ENCODE measurements at regions not wholly inside any gene's neighbourhood (a gene's known extent, or its start where the extent isn't known, plus 50 kb on each side); places are given as distances from the start of the nearest gene placed in this dataset.

DNA sequence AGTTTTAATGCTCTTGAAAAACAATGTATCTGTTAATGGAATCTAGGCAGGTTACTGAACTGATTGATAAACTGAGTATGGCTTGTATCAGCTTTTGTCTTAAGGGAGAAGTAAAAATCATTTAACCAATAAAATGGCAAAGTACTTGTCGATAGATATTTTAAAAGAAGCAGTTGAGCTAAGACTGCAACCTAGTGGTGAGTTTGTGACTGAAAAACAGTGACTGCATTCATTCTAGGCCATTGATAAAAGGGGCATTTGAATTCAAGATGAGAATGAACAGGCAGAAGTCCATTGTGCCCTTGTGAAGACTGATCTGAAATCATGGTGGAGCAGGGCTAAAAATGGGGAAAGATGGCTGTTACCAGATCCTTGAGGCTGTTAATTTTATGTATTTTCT, 59.4 kb upstream of the MSTN start:
- no peak overlapping the region for H3K4me2 ChIP-seq (ENCODE audit: low read length)
- TF ChIP-seq EZH2 (IDR thresholded peaks at IDR 0.05; ENCODE audit: borderline replicate concordance, low read length) = no peak
- TF ChIP-seq, protein P1, sequence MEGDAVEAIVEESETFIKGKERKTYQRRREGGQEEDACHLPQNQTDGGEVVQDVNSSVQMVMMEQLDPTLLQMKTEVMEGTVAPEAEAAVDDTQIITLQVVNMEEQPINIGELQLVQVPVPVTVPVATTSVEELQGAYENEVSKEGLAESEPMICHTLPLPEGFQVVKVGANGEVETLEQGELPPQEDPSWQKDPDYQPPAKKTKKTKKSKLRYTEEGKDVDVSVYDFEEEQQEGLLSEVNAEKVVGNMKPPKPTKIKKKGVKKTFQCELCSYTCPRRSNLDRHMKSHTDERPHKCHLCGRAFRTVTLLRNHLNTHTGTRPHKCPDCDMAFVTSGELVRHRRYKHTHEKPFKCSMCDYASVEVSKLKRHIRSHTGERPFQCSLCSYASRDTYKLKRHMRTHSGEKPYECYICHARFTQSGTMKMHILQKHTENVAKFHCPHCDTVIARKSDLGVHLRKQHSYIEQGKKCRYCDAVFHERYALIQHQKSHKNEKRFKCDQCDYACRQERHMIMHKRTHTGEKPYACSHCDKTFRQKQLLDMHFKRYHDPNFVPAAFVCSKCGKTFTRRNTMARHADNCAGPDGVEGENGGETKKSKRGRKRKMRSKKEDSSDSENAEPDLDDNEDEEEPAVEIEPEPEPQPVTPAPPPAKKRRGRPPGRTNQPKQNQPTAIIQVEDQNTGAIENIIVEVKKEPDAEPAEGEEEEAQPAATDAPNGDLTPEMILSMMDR (IDR thresholded peaks at IDR 0.05; ENCODE audit: low read length) = peak; percentile 47
- no peak overlapping the region for H3K4me3 ChIP-seq (ENCODE audit: low read depth, low read length, poor library complexity, severe bottlenecking)
- no peaks in the 10 kb centered on the region for H3K27me3 ChIP-seq (ENCODE audit: insufficient read depth, low read length)
- H4K20me1 ChIP-seq (ENCODE audit: insufficient read depth, low read length) = no peaks in the 10 kb centered on the region
- H3K9me3 ChIP-seq (ENCODE audit: low read length) = no peaks in the 10 kb centered on the region
- no peaks in the 10 kb centered on the region for H3K36me3 ChIP-seq (ENCODE audit: insufficient read depth, low read length)
- H3K27ac ChIP-seq (ENCODE audit: low read depth, low read length, poor library complexity, severe bottlenecking) = no peak overlapping the region
- H3K9me2 ChIP-seq (ENCODE audit: low read depth, low read length) = no peaks in the 10 kb centered on the region
- H3K79me2 ChIP-seq (ENCODE audit: insufficient read depth, low read length) = no peaks in the 10 kb centered on the region
- H2AFZ ChIP-seq (ENCODE audit: low read length) = no peak overlapping the region
- H3K4me1 ChIP-seq (ENCODE audit: insufficient read depth, low read length, severe bottlenecking) = no peaks in the 10 kb centered on the region
- no peaks in the 10 kb centered on the region for H3F3A ChIP-seq (ENCODE audit: insufficient read depth, low read length)
- no peak overlapping the region for H3K9ac ChIP-seq (ENCODE audit: low read length)

DNA sequence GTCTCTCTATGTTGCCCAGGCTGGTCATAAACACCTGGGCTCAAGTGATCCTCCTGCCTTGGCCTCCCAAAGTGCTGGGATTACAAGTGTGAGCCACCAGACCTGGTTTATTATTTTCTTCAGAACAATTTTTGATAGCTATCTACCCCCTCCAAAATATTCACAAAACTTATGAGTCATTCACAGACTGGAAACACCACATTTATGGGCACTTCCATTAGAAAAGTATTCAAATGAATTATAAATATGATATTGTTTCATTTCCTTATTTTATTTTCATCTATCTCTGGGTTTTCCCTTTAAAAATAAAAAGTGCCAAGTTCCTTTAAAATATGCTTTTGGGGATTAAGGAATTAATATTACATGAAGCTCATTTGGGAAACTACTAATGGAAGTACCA, 58.8 kb upstream of the MSTN start:
- Histone ChIP-seq H3K9ac (ENCODE audit: low read length) (no peak overlapping the region), H3K9me3 (ENCODE audit: low read length) (no peaks in the 10 kb centered on the region), H2AFZ (ENCODE audit: low read length) (no peak overlapping the region), H3K36me3 (ENCODE audit: insufficient read depth, low read length) (no peaks in the 10 kb centered on the region), H3K4me2 (ENCODE audit: low read length) (no peak overlapping the region), H3K9me2 (ENCODE audit: low read depth, low read length) (no peaks in the 10 kb centered on the region), H3K27me3 (ENCODE audit: insufficient read depth, low read length) (no peaks in the 10 kb centered on the region), H3K4me3 (ENCODE audit: low read depth, low read length, poor library complexity, severe bottlenecking) (no peak overlapping the region), H4K20me1 (ENCODE audit: insufficient read depth, low read length) (no peaks in the 10 kb centered on the region), H3K4me1 (ENCODE audit: insufficient read depth, low read length, severe bottlenecking) (no peaks in the 10 kb centered on the region), H3F3A (ENCODE audit: insufficient read depth, low read length) (no peaks in the 10 kb centered on the region), H3K27ac (ENCODE audit: low read depth, low read length, poor library complexity, severe bottlenecking) (no peak overlapping the region), H3K79me2 (ENCODE audit: insufficient read depth, low read length) (no peaks in the 10 kb centered on the region)
- TF ChIP-seq EZH2 (IDR thresholded peaks at IDR 0.05; ENCODE audit: borderline replicate concordance, low read length) = no peak
- TF ChIP-seq, protein P1 (IDR thresholded peaks at IDR 0.05; ENCODE audit: low read length) = no peak

DNA sequence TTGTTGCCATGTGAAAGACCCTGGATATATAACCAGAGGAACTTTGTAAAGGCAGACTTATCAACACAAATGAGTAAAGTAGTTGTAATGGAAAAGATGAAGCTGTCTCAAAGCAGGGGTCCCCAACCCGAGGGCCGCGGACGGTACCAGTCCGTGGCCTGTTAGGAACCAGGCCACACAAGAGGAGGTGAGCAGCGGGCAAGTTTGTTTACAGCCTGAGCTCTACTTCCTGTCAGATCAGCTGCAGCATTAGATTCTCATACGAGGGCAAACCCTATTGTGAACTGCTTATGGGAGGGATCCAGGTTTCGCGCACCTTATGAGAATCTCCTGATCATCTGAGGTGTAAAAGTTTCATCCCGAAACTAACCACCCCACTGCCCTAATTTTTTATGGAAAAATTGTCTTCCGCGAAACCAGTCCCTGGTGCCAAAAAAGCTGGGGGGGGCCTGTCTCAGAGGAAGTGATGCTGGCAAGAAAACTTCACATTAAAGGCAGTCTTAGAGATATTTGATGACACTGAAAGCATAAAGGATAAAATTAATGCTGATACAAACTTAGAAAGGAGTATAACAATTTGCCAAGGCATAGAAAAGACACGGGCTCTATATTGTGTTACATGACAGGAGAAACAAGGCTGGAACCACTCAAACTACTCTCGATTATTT, 57.5 kb upstream of the MSTN start:
- H3K27me3 ChIP-seq (ENCODE audit: insufficient read depth, low read length) = no peaks in the 10 kb centered on the region
- no peak overlapping the region for H3K9ac ChIP-seq (ENCODE audit: low read length)
- H2AFZ ChIP-seq (ENCODE audit: low read length) = no peak overlapping the region
- H3K4me2 ChIP-seq (ENCODE audit: low read length) = no peak overlapping the region
- H3K9me2 ChIP-seq (ENCODE audit: low read depth, low read length) = no peaks in the 10 kb centered on the region
- H3K27ac ChIP-seq (ENCODE audit: low read depth, low read length, poor library complexity, severe bottlenecking) = no peak overlapping the region
- no peaks in the 10 kb centered on the region for H3F3A ChIP-seq (ENCODE audit: insufficient read depth, low read length)
- TF ChIP-seq, protein P1 (IDR thresholded peaks at IDR 0.05; ENCODE audit: low read length) = no peak
- no peak for TF ChIP-seq EZH2 (IDR thresholded peaks at IDR 0.05; ENCODE audit: borderline replicate concordance, low read length)
- H3K4me1 ChIP-seq (ENCODE audit: insufficient read depth, low read length, severe bottlenecking) = no peaks in the 10 kb centered on the region
- H3K79me2 ChIP-seq (ENCODE audit: insufficient read depth, low read length) = no peaks in the 10 kb centered on the region
- no peaks in the 10 kb centered on the region for H3K9me3 ChIP-seq (ENCODE audit: low read length)
- H4K20me1 ChIP-seq (ENCODE audit: insufficient read depth, low read length) = no peaks in the 10 kb centered on the region
- H3K36me3 ChIP-seq (ENCODE audit: insufficient read depth, low read length) = no peaks in the 10 kb centered on the region
- no peak overlapping the region for H3K4me3 ChIP-seq (ENCODE audit: low read depth, low read length, poor library complexity, severe bottlenecking)

Measured in OCI-LY1 (cell line).